ENCODE measurements at regions not wholly inside any gene's neighbourhood (a gene's known extent, or its start where the extent isn't known, plus 50 kb on each side); places are given as distances from the start of the nearest gene placed in this dataset.

DNA sequence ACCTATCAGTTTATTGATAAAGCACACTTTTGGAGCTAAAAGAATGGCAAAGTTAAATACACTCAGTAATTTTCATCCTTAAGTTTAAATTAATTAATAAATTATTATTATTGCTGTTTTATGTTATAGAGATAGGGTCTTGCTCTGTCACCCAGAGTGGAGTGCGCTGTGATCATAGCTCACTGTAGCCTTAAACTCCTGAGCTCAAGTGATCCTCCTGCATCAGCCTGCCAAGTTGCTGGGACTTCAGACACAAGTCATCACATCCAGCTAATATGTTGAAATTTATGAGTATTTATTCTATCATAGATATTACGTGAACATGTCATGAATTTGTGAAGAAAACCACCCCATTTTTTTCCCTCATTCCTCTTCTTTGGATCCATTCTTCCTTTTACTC lies 64.2 kb downstream of the GJA1 start:
- DNase-seq = no peak

DNA sequence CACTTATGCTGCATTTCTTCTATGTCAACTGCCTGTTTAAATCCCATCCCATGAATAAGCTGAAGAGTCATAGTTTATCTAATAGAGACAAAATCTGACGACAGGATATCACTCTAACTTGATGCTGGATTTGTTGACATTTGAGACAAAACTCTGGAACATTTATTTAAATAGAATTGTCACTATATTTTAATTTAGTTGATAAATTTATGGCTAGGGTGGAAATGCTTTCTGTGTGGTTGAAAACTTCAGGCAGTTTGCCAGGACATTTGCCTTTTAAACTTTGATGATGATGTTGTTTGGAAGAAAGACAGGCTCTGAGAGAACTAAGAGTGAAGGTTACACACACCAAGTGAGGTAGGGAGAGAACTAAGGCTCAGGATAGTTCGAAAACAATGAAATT lies 68.1 kb downstream of the GJA1 start:
- no peak for DNase-seq

DNA sequence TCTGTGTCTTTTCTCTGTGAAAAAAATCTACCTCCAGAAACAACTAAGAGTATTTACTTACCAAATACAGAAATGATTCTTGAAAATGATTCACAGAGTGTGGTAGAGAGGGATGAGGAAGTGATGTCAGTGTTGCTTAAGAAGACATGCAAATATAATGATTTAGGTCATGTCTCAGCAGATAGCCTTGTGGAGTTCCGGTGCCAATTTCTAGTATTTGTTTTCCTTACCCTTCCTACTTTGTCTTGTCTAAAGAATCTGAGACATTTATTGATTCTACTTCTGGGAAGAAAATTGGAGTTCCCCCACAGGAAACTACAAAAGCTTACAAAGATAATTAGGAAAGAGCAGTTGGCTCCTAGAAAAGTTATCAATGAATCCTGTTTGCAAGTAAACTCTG lies 68.8 kb downstream of the GJA1 start:
- DNase-seq = no peak

DNA sequence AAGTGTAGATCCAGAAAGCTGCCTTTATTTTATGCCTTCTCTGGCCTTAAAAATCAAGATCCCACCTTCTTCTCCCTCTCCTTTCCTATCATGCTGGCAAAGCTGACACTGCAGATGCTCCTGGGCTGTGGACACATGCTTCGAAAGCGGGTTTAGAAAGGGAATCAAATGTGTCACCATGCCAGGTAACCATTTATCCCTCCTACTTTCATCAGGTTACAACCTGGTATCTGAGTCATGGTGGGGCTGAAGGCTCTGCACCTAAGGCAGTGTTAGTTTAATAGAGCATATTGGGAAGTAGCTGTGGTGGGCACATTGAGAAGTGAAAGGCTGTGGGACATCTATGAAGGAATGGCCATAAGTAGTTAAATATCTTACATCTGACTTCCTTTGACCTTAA lies 69.8 kb downstream of the GJA1 start:
- DNase-seq = no peak

DNA sequence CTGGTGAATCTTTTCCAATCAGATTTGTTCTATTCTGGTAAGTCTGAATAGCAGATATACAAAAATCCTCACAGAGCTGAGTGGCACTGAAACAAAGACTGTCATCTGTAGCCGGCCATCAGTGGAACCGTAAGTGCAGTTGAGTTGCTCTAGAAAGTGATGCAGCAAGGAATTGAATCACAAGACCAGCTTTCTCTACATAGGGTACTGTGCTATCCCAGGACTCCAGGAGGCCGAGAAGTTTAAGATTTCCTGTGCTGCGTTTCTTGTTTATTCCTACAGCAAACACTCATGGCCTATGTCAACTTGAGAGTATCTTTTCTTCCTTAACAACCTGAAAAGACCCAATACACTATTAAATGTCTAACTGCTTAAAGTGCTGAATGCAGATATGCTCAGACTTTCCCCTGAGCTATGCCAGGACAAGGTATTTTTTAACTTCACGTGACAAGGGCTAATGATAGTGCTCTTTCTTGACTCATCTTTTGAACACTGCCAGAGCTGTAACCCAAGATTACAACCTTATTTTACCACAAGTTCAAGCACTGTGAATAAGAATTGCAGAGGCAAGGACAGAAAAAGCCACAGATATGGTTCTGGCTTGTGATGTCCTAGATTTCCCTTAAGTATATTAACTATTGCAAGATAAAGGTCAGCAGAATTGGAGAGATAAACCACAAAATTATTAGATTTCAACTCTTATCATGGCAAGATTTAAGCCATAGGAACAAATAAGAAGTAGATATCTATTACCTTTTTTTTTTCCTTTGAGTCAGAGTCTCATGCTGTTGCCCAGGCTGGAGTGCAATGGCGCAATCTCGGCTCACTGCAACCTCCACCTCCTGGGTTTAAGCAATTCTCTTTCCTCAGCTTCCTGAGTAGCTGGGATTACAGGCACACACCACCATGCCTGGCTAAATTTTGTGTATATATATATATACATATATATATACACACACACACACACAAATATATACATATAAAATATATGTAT lies 71.6 kb downstream of the GJA1 start:
- DNase-seq = no peak

DNA sequence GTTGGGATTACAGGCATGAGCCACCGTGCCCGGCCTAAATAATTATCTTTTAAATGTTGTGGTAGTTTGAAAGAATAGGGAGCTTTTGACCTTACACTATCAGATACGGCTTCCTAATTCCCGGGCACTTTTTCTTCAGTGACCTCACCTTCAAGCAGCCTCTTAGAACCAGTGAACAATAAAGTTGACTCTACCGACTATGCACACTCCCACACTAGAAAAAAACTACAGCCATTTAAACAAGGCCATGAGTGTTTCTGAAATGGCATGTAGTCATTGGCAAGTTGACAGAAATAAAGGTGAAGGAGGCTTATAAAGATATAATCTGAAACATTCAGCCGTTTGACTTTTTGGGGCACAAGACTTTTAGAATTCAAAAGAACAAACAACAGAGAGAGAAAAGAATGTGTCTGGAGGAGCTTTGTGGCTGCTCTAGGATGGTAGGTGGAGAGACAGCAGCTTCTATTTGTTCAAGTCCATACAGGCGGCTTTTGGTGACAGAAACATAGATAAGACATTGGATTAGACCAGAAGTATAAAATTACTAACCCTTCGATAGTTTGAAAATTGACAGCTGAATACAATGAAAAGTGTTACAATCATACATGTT lies 75.2 kb downstream of the GJA1 start:
- no peak for DNase-seq

DNA sequence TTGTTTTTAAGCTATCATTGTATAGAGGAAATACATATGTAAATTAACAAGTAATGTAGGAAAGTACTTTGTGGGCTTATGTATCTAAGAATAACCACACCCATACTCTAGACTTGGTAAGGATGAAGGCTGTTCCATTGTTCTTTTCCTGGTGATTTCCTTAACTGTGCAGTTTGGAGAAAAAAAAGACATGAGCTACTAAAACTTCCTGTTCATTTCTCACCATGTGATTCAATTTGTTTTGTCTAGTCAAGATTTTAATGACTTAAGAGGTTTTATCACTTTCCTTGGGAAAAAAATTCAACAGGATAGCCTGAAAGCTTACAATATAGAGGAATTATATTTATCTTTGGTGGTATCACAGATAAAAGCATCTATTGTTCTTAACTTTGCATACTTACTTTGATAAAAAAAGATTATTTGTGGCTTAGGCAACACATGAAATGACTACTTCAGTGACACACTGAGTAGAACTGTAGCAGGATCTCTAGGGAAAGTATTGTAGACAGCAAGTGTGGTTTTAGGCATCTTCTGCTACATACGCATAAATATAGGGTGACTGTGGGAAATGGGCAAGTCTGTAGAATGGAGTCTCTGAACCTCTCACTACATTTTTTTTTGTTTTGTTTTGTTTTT lies 80.3 kb downstream of the GJA1 start:
- no peak for DNase-seq

DNA sequence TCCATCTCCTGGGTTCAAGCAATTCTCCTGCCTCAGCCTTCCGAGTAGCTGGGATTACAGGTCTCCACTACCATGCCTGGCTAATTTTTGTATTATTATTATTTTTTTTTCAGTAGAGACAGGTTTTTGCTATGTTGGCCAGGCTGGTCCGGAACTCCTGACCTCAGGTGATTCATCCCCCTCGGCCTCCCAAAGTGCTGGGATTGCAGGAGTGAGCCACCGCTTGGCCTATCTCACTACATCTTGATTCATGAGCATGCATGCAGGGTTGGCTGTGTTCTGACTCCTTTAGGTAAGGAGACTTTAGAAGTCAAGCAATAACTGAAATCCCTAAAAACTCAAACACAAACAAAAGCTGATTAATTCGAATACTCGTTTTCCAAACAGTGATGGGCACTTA lies 80.9 kb downstream of the GJA1 start:
- no peak for DNase-seq

DNA sequence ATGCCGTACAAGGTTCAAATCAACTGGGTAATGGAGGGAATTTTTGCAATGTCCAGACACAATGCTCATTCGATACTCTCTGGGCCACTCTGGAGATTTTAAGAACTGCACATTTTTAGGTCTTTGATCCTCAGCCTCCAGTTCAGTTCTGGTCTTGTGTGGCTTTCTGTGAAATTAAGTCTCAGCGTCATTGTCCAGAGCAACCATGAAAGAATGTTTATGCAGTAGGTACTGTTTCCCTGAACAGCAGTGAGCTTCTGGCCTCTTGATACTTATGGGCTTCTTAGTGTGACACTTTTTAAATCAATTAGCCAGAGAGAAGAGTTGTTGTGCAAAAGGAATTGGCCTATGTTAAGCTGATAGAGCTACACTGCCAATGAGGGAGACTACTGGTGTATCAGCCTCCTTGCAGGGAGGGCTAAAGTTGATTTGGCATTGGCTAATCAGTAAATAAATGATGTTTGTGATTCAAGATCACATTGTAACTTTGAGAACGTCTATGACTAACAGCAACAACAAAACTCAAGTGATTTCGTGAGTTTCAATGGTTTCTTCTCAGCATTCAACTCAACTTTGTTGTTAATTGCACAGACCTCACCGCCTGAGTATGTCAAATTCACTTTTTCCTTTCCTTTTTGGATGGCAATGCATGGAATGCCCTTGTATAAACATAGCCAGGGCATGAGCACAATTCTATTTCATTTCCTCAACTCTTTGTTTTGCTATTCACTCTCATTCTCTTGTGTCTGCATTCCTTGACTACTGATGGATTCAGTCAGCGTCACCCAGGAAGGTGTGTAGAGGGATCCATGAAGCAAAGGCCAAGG lies 85.1 kb downstream of the GJA1 start:
- DNase-seq = no peak

DNA sequence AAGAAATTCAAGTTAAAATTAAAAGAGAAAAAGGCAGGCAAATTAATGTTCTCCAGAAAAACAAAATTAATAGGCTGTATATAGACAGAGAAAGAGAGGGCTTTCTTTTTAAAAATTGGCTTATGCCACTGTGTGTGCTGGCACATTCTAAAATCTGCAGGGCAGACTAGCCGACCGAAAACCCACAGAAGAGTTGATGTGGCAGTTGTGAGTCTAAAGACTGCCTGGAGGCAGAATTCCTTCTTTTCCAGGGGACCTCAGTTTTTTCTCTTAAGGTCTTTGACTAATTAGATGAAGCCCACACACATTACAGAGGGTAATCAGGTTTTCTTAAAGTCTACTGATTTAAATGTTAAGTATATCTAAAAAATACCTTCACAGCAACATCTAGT lies 85.7 kb downstream of the GJA1 start:
- no peak for DNase-seq

DNA sequence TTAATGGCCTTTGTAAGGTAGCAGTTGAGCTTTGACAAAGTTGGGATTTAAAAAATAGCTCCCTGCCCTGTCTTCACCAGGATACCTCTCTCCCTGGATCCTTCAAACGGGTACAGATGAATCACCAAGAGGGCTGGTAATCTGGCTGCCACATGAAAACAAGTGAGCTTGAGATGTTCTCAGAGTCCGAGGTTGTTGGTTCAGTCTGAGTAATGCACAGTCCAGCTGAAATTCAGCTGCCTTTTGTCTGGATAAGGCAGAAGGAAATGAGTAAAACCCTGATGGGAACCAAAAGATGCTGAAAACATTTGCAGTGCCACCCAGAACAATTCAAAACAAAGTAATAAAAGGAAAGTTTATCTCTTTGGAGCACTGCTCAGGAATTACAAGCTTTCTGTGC lies 86.8 kb downstream of the GJA1 start:
- DNase-seq = no peak

DNA sequence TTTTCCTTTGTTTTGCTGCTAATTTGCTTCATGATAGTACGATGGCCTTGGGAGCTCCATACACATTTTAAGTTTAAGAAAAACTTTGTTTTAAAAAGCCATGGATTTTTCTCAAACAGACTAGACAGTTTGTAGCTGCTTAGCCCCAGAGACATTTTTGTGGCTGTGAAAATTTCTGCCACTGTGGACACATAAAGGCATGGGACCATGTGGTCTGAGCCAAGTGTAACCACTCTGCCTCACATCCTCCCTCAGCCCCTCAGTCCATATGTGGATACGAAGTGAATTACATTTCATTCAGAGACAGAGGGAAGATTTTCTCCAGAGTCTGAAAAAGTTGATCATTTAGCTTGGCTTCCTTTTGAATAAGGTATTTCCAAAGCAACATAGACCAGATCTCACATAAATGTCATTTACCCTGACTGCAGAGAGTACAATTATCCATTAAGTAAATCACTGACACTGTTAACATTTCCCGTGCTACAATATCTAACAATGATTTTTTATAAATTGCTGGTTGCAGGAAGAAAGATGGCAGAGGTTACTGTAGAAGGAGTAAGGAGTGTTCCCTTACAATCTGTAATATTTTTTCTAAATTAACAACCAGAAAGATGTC lies 87.4 kb downstream of the GJA1 start:
- no peak for DNase-seq

DNA sequence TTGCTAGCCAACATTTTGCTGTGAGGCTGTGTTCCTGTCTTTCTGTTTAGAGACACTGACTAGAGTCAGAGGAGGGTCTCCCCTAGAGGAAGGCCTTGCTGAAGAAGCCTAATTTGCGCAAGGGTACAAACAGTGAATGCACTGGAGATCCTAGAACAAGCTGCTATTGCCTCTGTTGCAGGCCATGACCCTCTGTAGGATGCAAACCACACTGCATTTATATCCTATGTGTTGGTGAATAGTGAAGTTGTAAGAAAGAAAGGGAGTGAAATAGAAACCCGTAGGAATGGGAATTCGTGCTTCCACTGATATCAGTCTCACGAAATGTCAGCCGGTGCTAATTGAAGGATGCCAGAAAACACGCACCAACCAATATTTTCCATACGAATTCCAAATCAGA lies 88.2 kb downstream of the GJA1 start:
- DNase-seq = no peak

DNA sequence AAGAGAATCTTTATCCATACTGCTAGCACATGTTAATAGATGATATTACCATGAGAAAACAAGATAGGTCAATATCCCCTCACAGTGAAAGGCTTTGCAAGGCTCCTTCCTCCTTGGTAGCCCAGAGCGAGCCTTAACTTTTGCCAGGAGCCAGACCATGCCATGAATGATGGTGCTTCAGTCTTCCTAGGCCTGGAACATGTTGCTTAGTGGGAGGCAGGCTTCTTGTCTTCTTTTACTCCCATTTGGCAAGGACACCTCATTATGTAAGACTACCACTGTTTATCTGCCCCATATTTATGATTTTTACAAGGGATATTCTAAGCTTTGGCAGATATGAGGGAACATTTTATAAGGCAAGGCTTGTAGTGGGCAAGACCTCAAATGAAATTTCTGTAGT lies 90.8 kb downstream of the GJA1 start:
- DNase-seq = no peak

DNA sequence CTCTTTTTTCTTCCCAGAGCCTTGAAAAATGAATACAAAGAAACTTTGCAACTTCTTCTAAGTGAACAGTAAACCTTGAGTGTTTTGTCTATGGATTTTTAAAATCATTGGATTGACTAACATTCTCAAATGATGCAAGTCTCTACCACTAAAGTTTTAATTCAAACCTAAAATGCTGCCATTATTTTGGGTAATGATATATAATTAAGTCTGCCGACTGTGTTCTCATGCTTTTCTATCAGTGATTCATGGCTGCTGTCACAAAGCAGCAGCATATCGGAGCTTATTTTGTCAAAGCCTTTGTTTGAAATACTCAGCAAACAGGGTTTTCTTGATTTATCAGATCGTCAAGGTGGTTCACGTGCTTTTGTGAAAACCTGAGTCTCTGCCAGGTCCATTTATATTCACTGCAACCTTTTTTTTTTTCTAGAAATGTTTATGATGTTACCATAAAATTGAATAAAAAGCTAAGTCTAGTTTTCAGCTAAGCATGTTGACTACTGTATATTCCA lies 96.3 kb downstream of the GJA1 start:
- DNase-seq = no peak

DNA sequence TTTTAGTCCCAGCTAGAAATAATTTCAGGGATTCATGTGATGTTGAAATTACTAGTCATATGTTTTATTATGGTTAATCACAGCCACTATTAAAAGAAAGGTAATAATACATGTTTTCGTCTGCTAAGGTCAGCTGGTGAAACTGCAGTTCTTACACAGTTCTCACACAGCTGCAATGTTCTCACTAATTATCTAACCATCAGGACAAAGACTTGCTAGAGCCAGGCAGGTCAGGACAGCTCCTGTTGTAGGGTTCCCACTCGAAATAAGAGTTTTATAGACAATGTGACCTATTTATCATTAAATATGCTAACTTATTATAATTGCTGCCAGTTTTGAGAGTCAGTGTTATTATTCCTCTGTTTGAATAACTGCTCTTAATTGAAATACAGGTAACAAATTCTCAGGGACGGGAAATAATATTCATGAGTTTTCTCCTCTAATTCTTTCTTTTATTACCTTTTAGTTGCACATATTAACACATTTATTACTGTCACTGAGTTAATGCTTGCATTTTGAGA lies 97.9 kb downstream of the GJA1 start:
- no peak for DNase-seq

DNA sequence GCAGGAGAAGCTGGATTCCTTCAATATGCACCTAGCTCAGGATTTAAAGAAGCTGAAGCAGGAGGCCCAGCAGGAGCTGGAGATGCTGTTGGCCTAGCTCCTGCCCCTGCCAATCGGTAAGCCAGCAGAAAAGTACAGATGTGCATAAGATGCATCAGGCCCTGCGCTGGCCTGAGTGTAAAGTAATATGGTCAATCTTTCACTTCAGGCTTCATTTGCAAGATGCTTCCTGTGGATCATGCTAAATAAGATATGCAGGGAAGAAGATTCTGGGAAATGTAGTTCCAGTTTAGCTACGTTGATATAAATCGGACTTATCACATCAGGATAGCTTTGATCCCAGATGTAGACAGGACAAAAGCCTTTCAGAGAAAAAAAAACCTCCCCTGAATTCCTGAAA lies 100.3 kb downstream of the GJA1 start:
- DNase-seq = no peak

DNA sequence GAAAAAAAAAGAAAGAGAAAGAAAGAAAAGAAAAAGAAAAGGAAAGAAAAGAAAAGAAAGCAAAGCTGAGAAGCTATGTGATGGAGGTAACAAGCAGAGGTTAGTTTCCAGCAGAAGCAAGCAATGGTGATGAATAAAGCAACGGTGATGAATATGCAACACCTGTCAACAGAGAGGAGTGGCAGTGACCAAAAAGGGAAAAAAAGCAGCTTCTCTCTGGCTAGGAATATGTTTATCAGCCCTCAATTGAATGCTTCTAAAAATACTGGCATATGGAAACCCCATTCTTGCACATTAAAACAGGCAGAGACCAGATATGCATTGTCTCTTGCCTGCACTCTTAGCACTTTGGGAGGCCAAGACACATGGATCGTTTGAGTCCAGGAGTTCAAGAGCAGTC lies 100.9 kb downstream of the GJA1 start:
- DNase-seq = no peak

DNA sequence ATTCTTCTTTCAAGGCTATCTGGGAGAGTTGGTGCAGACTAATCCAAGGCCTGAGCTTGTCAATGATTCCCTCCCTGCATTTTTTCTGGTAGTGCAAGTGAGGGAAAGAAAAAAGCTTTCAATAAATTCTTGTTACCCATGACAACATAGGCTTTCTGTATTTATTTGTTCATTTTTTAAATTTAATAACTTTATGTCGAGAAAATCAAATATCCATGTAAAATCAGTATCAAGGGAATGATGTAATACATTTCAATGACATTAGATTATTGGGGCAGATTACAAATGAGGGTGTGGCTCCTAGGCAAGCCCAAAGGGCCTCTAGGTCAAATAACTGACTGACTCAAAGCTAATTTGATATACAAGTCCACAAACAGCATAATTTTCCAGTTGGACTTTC lies 104.0 kb downstream of the GJA1 start:
- no peak for DNase-seq

DNA sequence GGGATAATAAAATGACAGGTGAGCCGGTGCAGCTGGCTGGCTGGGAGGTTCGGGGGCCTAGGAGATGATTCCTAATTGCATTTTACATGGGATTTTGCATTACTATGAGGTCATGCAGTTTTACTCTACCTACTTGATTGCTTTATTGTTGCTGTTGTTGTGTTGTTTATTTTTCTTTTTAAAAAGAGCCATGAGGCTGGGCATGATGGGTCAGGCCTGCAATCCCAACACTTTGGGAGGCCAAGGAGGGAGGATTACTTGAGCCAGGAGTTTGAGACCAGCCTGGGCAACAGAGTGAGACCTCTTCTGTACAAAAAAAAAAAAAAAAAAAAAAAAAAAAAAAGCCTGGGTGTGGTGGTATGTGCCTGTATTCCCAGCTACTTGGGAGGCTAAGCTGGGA lies 104.8 kb downstream of the GJA1 start:
- no peak for DNase-seq

DNA sequence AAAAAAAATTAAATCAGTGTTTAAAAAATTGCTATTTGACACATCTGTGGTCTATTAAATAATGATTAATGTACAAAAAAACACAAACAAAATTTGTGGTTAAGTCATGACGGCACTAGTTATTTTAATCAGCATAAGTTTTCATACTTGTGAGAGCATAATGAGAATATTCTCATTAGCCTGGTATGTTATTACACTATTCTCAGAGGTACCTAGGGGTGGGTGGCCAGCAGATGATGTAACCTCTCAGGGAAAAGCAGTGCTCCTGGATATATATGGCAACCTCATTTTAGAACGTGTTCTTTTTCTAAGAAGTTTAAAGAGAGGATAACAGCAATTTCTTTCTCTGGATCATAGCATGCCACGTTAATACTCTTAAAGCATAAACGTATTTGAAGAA lies 109.2 kb downstream of the GJA1 start:
- no peak for DNase-seq

DNA sequence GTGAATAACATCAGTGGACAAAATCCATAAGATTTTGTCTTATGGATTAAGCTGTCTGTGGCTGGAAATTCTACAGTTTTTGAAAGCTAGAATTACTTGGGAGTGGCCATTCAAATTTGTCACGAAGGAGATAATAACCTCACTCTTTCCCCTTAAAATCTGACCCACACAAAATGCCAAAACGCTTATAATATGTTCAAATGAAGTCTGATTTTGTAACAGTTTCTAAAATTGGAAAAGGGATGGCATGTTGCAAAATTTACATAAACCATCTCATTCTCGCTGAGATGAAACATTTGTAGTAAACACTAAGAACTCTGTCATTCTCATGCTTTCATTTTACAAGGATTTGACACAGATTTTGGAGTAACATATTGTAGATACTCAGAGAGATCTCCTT lies 112.7 kb downstream of the GJA1 start:
- DNase-seq = no peak

Measured in stimulated activated CD4-positive, alpha-beta T cell treated with anti-CD3 and anti-CD28 coated beads, Interleukin-4, amount 100 ng/mL, for 24 hours (primary cell).